Panc1 (cell line): ENCODE measurements at regions not wholly inside any gene's neighbourhood (a gene's known extent, or its start where the extent isn't known, plus 50 kb on each side); places are given as distances from the start of the nearest gene placed in this dataset.

ENCODE experiments used
- CTCF ChIP-seq: fragments of 450-650 bp; IDR thresholded peaks from 2 replicates; pipeline ENCODE4 v1.5.1; 2017; ENCODE audit warnings: mild to moderate bottlenecking
- POLR2AphosphoS5 ChIP-seq: IDR thresholded peaks from 2 replicates; pipeline ENCODE4 v1.6.1; 2012; ENCODE audit warnings: mild to moderate bottlenecking, low read depth, low read length, moderate library complexity
- REST ChIP-seq, 2 experiments: IDR thresholded peaks; 2 replicates each; pipeline ENCODE4 v1.6.1; 2011 to 2012; ENCODE audit warnings: low read depth in 2 of 2, control low read depth in 1 of 2, low read length in 1 of 2, mild to moderate bottlenecking in 1 of 2, moderate library complexity in 1 of 2; ENCODE audit not compliant: insufficient read depth in 1 of 2
- SIN3A ChIP-seq: IDR thresholded peaks from 2 replicates; pipeline ENCODE4 v1.6.1; 2012; ENCODE audit warnings: low read depth, mild to moderate bottlenecking, low read length, moderate library complexity, borderline replicate concordance; ENCODE audit not compliant: insufficient read depth

- TF ChIP-seq CTCF (no peak), POLR2AphosphoS5 (no peak), REST (IDR thresholded peaks at IDR 0.05; ENCODE audit: insufficient read depth in 1 of 2, low read depth in 2 of 2, low read length in 1 of 2) (no peak), SIN3A (no peak)
These were observed 61.1 kb upstream of the BOC start for GRCh38 chr3:113150250-113150649.
